ENCODE measurements at regions not wholly inside any gene's neighbourhood (a gene's known extent, or its start where the extent isn't known, plus 50 kb on each side); places are given as distances from the start of the nearest gene placed in this dataset.
"Not testable (repeated sequence)": the region's sequence is repeated elsewhere in the genome, so short reads cannot be mapped to it uniquely, and the experiment has no call there.

DNA sequence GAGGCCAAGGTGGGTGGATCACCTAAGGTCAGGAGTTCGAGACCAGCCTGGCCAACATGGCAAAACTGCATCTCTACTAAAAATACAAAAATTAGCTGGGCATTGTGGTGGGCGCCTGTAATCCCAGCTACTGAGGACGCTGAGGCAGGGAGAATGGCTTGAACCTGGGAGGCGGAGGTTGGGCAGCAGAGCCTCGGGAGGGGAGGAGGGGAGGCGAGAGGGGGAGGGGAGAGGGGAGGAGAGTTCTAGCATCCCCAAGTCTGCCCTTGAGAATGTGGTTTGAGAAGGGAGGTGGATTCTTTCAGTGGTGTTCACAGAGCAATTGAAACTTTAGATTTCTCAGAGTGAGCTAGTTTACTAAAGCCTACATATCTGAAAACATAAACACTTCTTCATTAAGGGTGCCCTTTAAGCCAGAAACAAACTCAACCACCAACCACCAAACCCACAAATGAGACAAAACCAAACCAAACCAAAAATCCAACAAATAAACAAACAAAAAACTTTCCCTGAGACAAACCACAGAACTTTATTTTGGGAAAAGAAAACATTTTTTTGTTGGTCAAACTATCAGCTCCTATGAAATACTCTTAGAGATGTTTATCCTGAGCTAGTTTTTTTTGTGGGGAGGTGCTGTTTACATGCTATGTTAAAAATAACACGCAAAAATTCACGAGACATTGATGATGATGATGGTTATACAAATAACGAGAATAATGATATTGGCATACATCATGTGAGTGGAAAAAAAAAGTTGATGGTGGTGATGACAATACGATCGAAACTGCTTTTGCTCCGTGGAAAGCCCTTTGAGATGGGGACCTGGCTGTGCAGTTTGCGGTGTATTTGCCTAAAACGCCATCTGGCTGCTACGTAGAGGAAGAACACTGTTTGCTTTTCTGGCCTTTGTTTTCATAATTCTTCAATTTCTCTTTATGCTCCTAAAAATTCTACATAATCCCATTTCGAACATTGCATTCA, 98.2 kb upstream of the PRKX start:
- Histone ChIP-seq H3K4me3 (ENCODE audit: insufficient read length, low read depth) (no peak overlapping the region), H3K27me3 (ENCODE audit: insufficient read depth, insufficient read length) (peaks cover 7% of the 10 kb centered on the region), H3K4me1 (ENCODE audit: insufficient read depth, insufficient read length) (peaks cover 2% of the 10 kb centered on the region), H3K36me3 (ENCODE audit: insufficient read depth, insufficient read length, low read length) (no peaks in the 10 kb centered on the region), H3K9me3 (ENCODE audit: insufficient read depth, low read length) (no peaks in the 10 kb centered on the region), H3K9ac (ENCODE audit: insufficient read length, low read depth) (no peak overlapping the region)
- DNase-seq (ENCODE audit: low read depth, low spot score) = no peak
- TF ChIP-seq YY1 (IDR thresholded peaks at IDR 0.05; ENCODE audit: insufficient read depth, insufficient read length) (no peak), SUZ12 (IDR thresholded peaks at IDR 0.05; ENCODE audit: extremely low read depth, insufficient read depth, insufficient read length) (no peak), ZNF274 (IDR thresholded peaks at IDR 0.05; ENCODE audit: low read depth, low read length) (no peak)

DNA sequence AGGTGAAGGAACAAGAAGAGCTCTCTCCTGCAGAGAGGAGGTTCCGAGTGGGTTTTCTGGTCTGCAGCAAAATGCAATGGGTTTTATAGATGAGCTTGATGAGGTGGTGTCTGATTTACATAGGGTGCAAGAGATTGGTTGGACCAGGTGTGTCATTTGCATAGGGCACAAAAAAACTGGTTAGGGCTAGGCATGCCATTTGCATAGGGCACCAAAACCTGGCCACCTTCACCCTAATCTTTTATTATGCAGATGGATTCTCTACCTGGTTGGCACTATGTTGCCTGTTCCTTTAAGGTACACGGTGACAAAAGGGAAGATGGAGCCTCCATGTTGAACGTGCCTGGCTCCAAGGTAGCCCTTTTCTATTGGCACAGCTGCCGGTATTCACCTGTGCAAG, 94.5 kb upstream of the PRKX start:
- H3K9ac ChIP-seq (ENCODE audit: insufficient read length, low read depth) = no peak overlapping the region
- H3K27me3 ChIP-seq (ENCODE audit: insufficient read depth, insufficient read length) = peaks cover 7% of the 10 kb centered on the region
- H3K4me3 ChIP-seq (ENCODE audit: insufficient read length, low read depth) = no peak overlapping the region
- TF ChIP-seq YY1 (IDR thresholded peaks at IDR 0.05; ENCODE audit: insufficient read depth, insufficient read length) (no peak), ZNF274 (IDR thresholded peaks at IDR 0.05; ENCODE audit: low read depth, low read length) (no peak), SUZ12 (IDR thresholded peaks at IDR 0.05; ENCODE audit: extremely low read depth, insufficient read depth, insufficient read length) (no peak)
- H3K9me3 ChIP-seq (ENCODE audit: insufficient read depth, low read length) = no peaks in the 10 kb centered on the region
- no peaks in the 10 kb centered on the region for H3K36me3 ChIP-seq (ENCODE audit: insufficient read depth, insufficient read length, low read length)
- DNase-seq (ENCODE audit: low read depth, low spot score) = no peak
- H3K4me1 ChIP-seq (ENCODE audit: insufficient read depth, insufficient read length) = no peaks in the 10 kb centered on the region

DNA sequence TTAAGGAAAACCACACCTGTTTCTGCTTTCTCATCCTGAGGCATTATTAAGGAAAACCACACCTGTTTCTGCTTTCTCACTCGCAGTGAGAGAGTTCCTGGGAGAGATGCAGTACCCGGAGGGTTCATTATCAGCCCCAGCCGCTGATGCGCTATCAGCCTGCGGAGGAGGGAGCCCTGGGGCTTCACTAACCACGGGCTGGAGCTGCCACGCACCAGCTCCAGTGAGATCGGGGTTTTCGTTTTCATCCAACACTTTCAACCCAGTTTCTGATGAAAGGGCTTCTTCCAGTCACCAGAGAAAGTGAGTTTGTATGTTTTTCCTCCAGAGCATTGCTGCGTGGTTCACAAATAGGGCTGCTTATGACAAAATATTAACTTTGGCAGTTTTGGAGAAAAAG, 93.2 kb upstream of the PRKX start:
- no peak overlapping the region for H3K9ac ChIP-seq (ENCODE audit: insufficient read length, low read depth)
- no peaks in the 10 kb centered on the region for H3K4me1 ChIP-seq (ENCODE audit: insufficient read depth, insufficient read length)
- no peak for DNase-seq (ENCODE audit: low read depth, low spot score)

DNA sequence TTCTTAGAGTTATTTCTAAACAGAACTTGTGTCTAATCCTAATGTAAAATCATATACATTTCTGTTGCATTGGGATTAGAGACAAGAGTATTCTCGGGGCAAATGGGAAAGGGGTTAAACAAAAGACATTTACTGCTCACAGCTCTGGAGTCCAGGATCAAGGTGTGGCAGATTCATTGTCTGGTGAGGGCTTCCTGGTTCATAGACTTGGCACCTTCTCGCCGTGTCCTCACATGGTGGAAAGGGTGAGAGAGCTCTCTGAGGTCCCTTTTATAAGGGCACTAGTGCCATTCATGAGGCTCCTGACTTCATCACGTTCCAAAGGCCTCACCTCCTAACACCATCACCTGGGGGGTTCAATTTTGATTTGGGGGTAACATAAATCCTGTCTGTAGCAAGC, 90.3 kb upstream of the PRKX start:
- H3K9ac ChIP-seq (ENCODE audit: insufficient read length, low read depth) = no peak overlapping the region
- H3K4me1 ChIP-seq (ENCODE audit: insufficient read depth, insufficient read length) = no peaks in the 10 kb centered on the region
- TF ChIP-seq YY1 (IDR thresholded peaks at IDR 0.05; ENCODE audit: insufficient read depth, insufficient read length) = no peak
- no peak for TF ChIP-seq ZNF274 (IDR thresholded peaks at IDR 0.05; ENCODE audit: low read depth, low read length)
- no peak for TF ChIP-seq SUZ12 (IDR thresholded peaks at IDR 0.05; ENCODE audit: extremely low read depth, insufficient read depth, insufficient read length)
- peaks cover 7% of the 10 kb centered on the region for H3K27me3 ChIP-seq (ENCODE audit: insufficient read depth, insufficient read length)
- H3K9me3 ChIP-seq (ENCODE audit: insufficient read depth, low read length) = no peaks in the 10 kb centered on the region
- no peaks in the 10 kb centered on the region for H3K36me3 ChIP-seq (ENCODE audit: insufficient read depth, insufficient read length, low read length)
- no peak for DNase-seq (ENCODE audit: low read depth, low spot score)
- no peak overlapping the region for H3K4me3 ChIP-seq (ENCODE audit: insufficient read length, low read depth)

More for the DNA sequence above, 93.2 kb upstream of the PRKX start:
- peaks cover 7% of the 10 kb centered on the region for H3K27me3 ChIP-seq (ENCODE audit: insufficient read depth, insufficient read length)
- H3K4me3 ChIP-seq (ENCODE audit: insufficient read length, low read depth) = no peak overlapping the region
- TF ChIP-seq YY1 (IDR thresholded peaks at IDR 0.05; ENCODE audit: insufficient read depth, insufficient read length) = no peak
- no peak for TF ChIP-seq SUZ12 (IDR thresholded peaks at IDR 0.05; ENCODE audit: extremely low read depth, insufficient read depth, insufficient read length)
- TF ChIP-seq ZNF274 (IDR thresholded peaks at IDR 0.05; ENCODE audit: low read depth, low read length) = no peak
- H3K36me3 ChIP-seq (ENCODE audit: insufficient read depth, insufficient read length, low read length) = no peaks in the 10 kb centered on the region
- no peaks in the 10 kb centered on the region for H3K9me3 ChIP-seq (ENCODE audit: insufficient read depth, low read length)

DNA sequence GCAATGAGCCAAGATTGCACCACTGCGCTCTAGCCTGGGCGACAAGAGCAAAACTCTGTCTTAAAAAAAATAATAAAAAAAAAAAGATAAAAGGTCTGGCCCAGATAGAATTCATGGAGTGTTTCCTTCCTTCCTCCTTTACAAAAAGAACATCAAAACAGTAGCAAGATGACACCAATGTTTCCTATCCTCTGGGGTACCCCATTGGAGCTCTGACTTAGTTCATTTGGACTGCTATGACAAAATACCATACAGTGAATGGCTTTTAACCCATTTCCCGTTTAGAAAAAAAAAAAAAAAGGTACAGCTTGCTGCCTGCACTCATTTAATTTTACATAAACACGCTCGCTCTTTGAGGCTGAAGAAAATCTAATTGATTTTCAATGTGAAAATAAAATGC, 89.9 kb upstream of the PRKX start:
- no peak for TF ChIP-seq YY1 (IDR thresholded peaks at IDR 0.05; ENCODE audit: insufficient read depth, insufficient read length)
- no peak for TF ChIP-seq SUZ12 (IDR thresholded peaks at IDR 0.05; ENCODE audit: extremely low read depth, insufficient read depth, insufficient read length)
- no peak for TF ChIP-seq ZNF274 (IDR thresholded peaks at IDR 0.05; ENCODE audit: low read depth, low read length)
- no peak for DNase-seq (ENCODE audit: low read depth, low spot score)
- Histone ChIP-seq H3K4me3 (ENCODE audit: insufficient read length, low read depth) (no peak overlapping the region), H3K36me3 (ENCODE audit: insufficient read depth, insufficient read length, low read length) (no peaks in the 10 kb centered on the region), H3K9ac (ENCODE audit: insufficient read length, low read depth) (no peak overlapping the region), H3K9me3 (ENCODE audit: insufficient read depth, low read length) (no peaks in the 10 kb centered on the region), H3K27me3 (ENCODE audit: insufficient read depth, insufficient read length) (peaks cover 7% of the 10 kb centered on the region), H3K4me1 (ENCODE audit: insufficient read depth, insufficient read length) (no peaks in the 10 kb centered on the region)

DNA sequence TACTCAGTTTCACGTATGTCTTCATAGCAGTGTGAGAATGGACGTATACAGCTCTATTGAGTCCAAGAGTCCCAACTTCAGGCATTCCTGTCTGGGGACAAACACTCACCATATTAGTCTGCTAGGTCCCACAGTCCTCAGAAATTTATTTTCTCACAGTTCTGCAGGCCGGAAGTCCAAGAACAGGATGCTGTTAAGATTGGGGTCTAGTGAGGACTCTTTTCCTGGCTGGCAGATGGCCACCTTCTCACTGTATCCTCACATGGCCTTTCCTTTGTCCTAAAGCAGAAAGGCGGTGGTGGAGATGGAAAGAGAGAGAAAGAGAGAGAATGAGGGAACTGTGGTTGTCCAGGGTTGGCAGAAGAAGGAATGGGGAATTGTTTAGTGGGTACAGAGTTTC, 82.0 kb upstream of the PRKX start:
- DNase-seq (ENCODE audit: low read depth, low spot score); H3K9me3 ChIP-seq (ENCODE audit: insufficient read depth, low read length); H3K27me3 ChIP-seq (ENCODE audit: insufficient read depth, insufficient read length); H3K9ac ChIP-seq (ENCODE audit: insufficient read length, low read depth); H3K4me3 ChIP-seq (ENCODE audit: insufficient read length, low read depth); H3K4me1 ChIP-seq (ENCODE audit: insufficient read depth, insufficient read length); H3K36me3 ChIP-seq (ENCODE audit: insufficient read depth, insufficient read length, low read length): not testable (repeated sequence)

DNA sequence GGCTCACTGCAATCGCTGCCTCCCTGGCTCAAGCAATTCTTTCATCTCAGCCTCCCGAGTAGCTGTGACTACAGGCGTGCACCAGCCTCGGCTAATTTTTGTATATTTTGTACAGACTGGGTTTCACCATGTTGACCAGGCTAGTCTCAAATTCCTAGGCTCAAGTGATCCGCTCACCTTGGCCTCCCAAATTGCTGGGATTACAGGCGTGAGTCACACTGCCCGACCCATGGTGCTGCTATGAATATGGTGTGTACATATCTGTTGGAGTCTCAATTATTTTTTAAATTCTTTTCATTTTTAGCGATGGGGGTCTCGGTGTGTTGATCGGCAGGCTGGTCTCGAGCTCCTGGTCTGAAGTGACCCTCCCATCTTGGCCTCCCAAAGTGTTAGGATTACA, 78.0 kb upstream of the PRKX start:
- no peaks in the 10 kb centered on the region for H3K27me3 ChIP-seq (ENCODE audit: insufficient read depth, insufficient read length)
- TF ChIP-seq SUZ12 (IDR thresholded peaks at IDR 0.05; ENCODE audit: extremely low read depth, insufficient read depth, insufficient read length) (no peak), YY1 (IDR thresholded peaks at IDR 0.05; ENCODE audit: insufficient read depth, insufficient read length) (no peak), ZNF274 (IDR thresholded peaks at IDR 0.05; ENCODE audit: low read depth, low read length) (no peak)
- H3K4me1 ChIP-seq (ENCODE audit: insufficient read depth, insufficient read length) = no peaks in the 10 kb centered on the region
- DNase-seq (ENCODE audit: low read depth, low spot score) = no peak
- no peaks in the 10 kb centered on the region for H3K9me3 ChIP-seq (ENCODE audit: insufficient read depth, low read length)
- no peak overlapping the region for H3K4me3 ChIP-seq (ENCODE audit: insufficient read length, low read depth)
- H3K36me3 ChIP-seq (ENCODE audit: insufficient read depth, insufficient read length, low read length) = no peaks in the 10 kb centered on the region
- no peak overlapping the region for H3K9ac ChIP-seq (ENCODE audit: insufficient read length, low read depth)

All from NT2/D1 (cell line).